Epithelial cell of esophagus (primary cell): ENCODE measurements at regions not wholly inside any gene's neighbourhood (a gene's known extent, or its start where the extent isn't known, plus 50 kb on each side); places are given as distances from the start of the nearest gene placed in this dataset.
A peak's percentile ranks its signal among the peaks of the same experiment; 100 is the strongest.

Source experiments
- DNase-seq: peaks from one replicate; pipeline ENCODE4 v3.0.0; 2010; ENCODE audit warnings: low read depth
- H3K4me3 ChIP-seq: 2 replicates; pipeline ENCODE4 v1.5.1; 2011; ENCODE audit warnings: mild to moderate bottlenecking, low read length, control low read depth
- TF ChIP-seq, protein P1 (sequence below): IDR thresholded peaks from 2 replicates; pipeline ENCODE4 v1.5.1; 2011; ENCODE audit warnings: low read depth, mild to moderate bottlenecking, low read length, control low read depth, inconsistent platforms; ENCODE audit not compliant: insufficient read depth; ENCODE audit errors: missing control alignments

DNA sequence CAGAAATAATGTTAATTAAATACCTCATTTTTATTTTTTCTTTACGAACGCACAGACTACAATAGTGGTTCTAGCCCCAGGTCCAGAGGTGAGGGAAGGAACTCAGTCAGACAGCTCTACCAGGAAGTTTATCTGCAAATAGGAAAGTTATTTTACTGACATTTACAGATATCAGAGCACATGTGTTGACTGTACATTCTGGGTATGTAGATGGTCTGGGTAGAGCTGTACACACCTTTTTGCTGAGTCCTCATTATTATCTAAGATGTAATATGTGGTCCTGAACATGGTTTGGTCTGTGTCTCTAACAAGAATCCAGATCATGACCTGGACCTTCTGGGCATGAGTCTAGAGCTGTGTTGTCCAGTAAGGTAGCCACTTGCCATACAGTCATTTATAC, 74.6 kb upstream of the KIF5B start:
- TF ChIP-seq, protein P1, sequence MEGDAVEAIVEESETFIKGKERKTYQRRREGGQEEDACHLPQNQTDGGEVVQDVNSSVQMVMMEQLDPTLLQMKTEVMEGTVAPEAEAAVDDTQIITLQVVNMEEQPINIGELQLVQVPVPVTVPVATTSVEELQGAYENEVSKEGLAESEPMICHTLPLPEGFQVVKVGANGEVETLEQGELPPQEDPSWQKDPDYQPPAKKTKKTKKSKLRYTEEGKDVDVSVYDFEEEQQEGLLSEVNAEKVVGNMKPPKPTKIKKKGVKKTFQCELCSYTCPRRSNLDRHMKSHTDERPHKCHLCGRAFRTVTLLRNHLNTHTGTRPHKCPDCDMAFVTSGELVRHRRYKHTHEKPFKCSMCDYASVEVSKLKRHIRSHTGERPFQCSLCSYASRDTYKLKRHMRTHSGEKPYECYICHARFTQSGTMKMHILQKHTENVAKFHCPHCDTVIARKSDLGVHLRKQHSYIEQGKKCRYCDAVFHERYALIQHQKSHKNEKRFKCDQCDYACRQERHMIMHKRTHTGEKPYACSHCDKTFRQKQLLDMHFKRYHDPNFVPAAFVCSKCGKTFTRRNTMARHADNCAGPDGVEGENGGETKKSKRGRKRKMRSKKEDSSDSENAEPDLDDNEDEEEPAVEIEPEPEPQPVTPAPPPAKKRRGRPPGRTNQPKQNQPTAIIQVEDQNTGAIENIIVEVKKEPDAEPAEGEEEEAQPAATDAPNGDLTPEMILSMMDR = no peak
- DNase-seq = no peak
- H3K4me3 ChIP-seq = no peak overlapping the region

DNA sequence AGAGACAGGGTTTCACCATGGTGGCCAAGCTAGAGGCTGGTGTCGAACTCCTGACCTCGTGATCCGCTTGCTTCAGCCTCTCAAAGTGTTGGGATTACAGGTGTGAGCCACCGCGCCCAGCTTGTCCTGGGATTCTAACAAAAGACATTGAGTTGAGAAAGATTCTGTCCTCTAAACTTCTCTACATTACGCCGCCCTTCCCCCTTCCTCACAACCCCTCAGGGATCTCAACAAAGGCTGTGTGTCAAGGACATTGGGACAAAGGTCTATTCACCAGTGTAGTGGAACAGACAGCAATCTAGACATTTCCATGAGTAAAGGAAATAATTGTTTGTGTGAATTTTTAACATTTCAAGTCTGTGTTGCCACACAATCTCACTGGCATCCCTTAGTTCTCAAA, 68.8 kb upstream of the KIF5B start:
- DNase-seq = no peak
- TF ChIP-seq, protein P1 = no peak

DNA sequence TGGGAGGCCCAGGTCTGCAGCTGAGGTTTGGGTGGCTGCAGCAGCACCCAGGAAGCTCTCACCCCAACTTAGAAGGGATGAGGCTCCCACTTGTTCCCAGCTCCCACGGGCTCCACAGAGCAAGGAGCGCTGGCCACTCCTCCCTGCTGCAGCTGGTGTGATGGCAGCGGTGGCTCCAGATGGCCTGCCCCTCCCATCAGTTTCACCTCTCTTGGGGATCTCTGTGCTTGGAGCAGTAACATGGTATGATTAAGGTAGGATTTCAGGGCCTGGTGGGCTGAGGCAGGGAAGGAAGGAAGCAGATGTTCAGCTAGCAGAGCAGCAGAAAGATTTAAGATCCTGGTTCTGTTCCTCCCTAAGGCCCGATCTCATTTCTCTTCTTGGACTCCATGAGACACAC, 66.8 kb upstream of the KIF5B start:
- no peak overlapping the region for H3K4me3 ChIP-seq
- no peak for DNase-seq
- TF ChIP-seq, protein P1 = no peak

More for the DNA sequence above, 68.8 kb upstream of the KIF5B start:
- H3K4me3 ChIP-seq = no peak overlapping the region

DNA sequence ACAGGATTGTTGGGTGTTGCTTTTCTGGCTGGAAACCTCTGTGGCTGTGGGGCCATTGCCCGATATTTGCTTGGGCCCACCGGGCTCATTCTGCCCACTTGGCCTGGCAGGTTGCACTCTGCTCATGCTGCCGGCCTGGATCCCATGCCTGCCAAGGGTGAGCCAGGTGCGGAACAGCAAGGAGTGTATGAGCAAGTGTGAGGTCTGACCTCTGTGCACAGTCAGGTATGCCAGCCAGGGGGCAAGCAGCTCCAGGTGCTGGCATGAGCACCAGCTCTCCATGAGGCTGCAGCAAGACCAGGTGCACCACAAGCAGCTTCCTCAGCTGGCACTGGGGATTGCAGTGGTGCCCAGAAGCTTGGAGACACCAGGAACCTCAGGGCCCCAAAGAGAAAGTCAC, 65.4 kb upstream of the KIF5B start:
- H3K4me3 ChIP-seq = no peak overlapping the region
- no peak for DNase-seq
- TF ChIP-seq, protein P1 = no peak

DNA sequence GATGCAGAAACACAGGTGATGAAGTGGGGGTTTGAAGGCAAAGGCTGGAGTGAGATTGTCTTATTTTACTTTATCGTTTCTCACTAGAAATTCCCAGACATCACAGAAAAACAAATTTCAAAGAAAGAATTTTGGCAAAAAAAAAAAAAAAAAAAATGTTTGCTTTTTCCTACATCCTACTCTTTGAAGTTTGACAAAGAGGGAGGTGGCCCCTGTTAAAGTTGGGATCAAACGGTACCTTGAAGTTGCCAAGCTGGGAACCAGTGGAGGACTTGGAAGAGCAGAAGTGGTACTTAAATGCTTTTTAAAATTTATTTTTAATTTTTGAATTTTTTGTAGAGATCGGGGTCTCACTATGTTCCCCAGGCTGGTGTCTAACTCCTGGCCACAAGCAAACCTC, 63.9 kb upstream of the KIF5B start:
- no peak overlapping the region for H3K4me3 ChIP-seq
- no peak for DNase-seq
- TF ChIP-seq, protein P1 = no peak

DNA sequence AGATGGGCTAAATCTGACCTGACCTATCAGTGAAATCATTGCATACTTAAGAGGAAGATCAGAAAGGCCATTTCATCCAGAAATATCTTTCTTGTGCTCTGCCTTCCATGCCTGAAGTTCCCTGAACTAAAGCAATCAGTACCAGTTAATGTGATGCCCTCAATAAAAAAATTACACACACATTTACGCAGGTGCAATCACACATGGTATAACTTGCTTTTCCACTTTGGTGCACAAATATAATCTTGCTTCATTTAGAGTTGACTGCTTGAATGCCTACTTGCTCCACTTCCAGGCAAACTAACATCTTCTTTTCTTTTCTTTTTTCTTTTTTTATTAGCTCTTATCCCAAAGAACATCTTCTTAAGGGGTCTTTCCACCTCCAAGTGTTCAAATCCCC, 58.3 kb upstream of the KIF5B start:
- peak; percentile 50 for DNase-seq
- no peak overlapping the region for H3K4me3 ChIP-seq
- TF ChIP-seq, protein P1 = no peak

DNA sequence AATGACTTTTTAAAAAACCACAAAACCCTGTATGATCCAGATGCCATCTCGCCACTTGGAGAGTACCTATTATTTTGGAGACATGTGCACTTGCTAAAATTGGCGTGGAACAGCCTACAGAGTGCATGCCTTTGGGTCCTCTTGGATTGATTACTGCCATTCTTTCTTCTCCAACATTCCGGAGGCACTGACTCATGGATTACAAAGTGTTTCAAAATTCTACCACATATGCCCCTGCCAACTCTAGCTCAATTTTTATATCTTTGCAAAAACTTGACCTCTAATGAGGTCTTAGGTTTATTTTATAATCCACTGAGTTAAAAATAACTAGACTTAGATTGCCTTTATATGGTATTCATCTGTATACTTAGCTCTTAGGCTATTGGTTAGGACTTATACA, 55.8 kb upstream of the KIF5B start:
- H3K4me3 ChIP-seq = no peak overlapping the region
- DNase-seq = peak; percentile 57
- TF ChIP-seq, protein P1 = no peak
